HEK293 (cell line): ENCODE measurements at regions not wholly inside any gene's neighbourhood (a gene's known extent, or its start where the extent isn't known, plus 50 kb on each side); places are given as distances from the start of the nearest gene placed in this dataset.

Experiments used
- CTCF ChIA-PET: fragments of 350-600 bp; formaldehyde crosslinking; extraction: SDS; loops from one replicate; lab custom pipeline; 2021; ENCODE audit warnings: antibody characterized with exemption; lab: Yijun Ruan, JAX
- POLR2A ChIA-PET: fragments of 300-600 bp; formaldehyde crosslinking; extraction: SDS; loops from one replicate; lab custom pipeline; 2020; ENCODE audit warnings: antibody characterized with exemption, inconsistent platforms; lab: Yijun Ruan, JAX
- H3K27ac ChIP-seq: fragments of 200-500 bp; sonication (Bioruptor generic); 2 replicates; pipeline ENCODE4 v1.5.1; 2014; ENCODE audit warnings: low read depth, low read length, control low read depth, inconsistent platforms; ENCODE audit errors: extremely low read depth
- H3K36me3 ChIP-seq, 2 experiments: fragments of 200-500 bp in 1 of 2; sonication (Bioruptor generic) in 1 of 2; 1 replicate in 1 of 2; 2 replicates in 1 of 2; pipeline ENCODE4 v1.5.1; 2014 to 2017; ENCODE audit warnings: inconsistent platforms in 2 of 2, low read length in 2 of 2; ENCODE audit not compliant: control insufficient read depth in 2 of 2, insufficient read depth in 1 of 2
- H3K4me1 ChIP-seq: fragments of 200-500 bp; sonication (Bioruptor generic); 2 replicates; pipeline ENCODE4 v1.5.1; 2014; ENCODE audit warnings: mild to moderate bottlenecking, low read length, inconsistent platforms; ENCODE audit not compliant: control insufficient read depth, insufficient read depth
- H3K4me3 ChIP-seq: 2 replicates; pipeline ENCODE4 v1.5.1; 2011; ENCODE audit warnings: low read depth, mild to moderate bottlenecking, control low read depth, low read length, moderate library complexity
- H3K9me3 ChIP-seq: fragments of 200-500 bp; sonication (Bioruptor generic); 2 replicates; pipeline ENCODE4 v1.5.1; 2014; ENCODE audit warnings: low read depth, low read length, inconsistent platforms; ENCODE audit not compliant: control insufficient read depth, insufficient read depth
- SCRT2 ChIP-seq: fragments of 450-650 bp; formaldehyde crosslinking; IDR thresholded peaks from 2 replicates; pipeline ENCODE4 v1.5.1; 2016; ENCODE audit warnings: missing biosample characterization, missing genetic modification characterization
- ZFP3 ChIP-seq: fragments of 450-650 bp; formaldehyde crosslinking; IDR thresholded peaks from 2 replicates; pipeline ENCODE4 v1.5.1; 2016; ENCODE audit warnings: low read depth, missing biosample characterization, missing genetic modification characterization
- ZNF10 ChIP-seq: fragments of 450-650 bp; formaldehyde crosslinking; IDR thresholded peaks from 2 replicates; pipeline ENCODE4 v1.5.1; 2017; ENCODE audit warnings: missing biosample characterization, missing genetic modification characterization
- ZNF221 ChIP-seq: fragments of 450-650 bp; formaldehyde crosslinking; IDR thresholded peaks from 2 replicates; pipeline ENCODE4 v1.5.1; 2017; ENCODE audit warnings: missing biosample characterization, missing genetic modification characterization, borderline replicate concordance
- ZNF280D ChIP-seq: fragments of 450-650 bp; formaldehyde crosslinking; IDR thresholded peaks from 2 replicates; pipeline ENCODE4 v1.5.1; 2016; ENCODE audit warnings: missing biosample characterization, missing genetic modification characterization
- ZNF311 ChIP-seq: fragments of 450-650 bp; formaldehyde crosslinking; IDR thresholded peaks from 2 replicates; pipeline ENCODE4 v1.5.1; 2017; ENCODE audit warnings: missing biosample characterization, missing genetic modification characterization, borderline replicate concordance
- ZNF48 ChIP-seq: fragments of 450-650 bp; formaldehyde crosslinking; IDR thresholded peaks from 2 replicates; pipeline ENCODE4 v1.5.1; 2016; ENCODE audit warnings: missing biosample characterization, missing genetic modification characterization
- ZNF707 ChIP-seq: fragments of 450-650 bp; formaldehyde crosslinking; IDR thresholded peaks from 2 replicates; pipeline ENCODE4 v1.5.1; 2016; ENCODE audit warnings: missing biosample characterization, missing genetic modification characterization
- ZNF768 ChIP-seq: fragments of 450-650 bp; formaldehyde crosslinking; IDR thresholded peaks from 2 replicates; pipeline ENCODE4 v1.5.1; 2018; ENCODE audit warnings: missing biosample characterization, mild to moderate bottlenecking, missing genetic modification characterization
- ZNF776 ChIP-seq: fragments of 450-650 bp; formaldehyde crosslinking; IDR thresholded peaks from 2 replicates; pipeline ENCODE4 v1.5.0; 2017; ENCODE audit warnings: missing biosample characterization, missing genetic modification characterization, borderline replicate concordance
- TF ChIP-seq, protein P1 (sequence below): fragments of 450-650 bp; formaldehyde crosslinking; conservative IDR thresholded peaks from 2 replicates; pipeline ENCODE4 v1.5.1; 2016; ENCODE audit warnings: low read depth, missing biosample characterization, missing genetic modification characterization
- TF ChIP-seq, protein P2 (sequence below): fragments of 450-650 bp; formaldehyde crosslinking; IDR thresholded peaks from 2 replicates; pipeline ENCODE4 v1.5.1; 2016; ENCODE audit warnings: missing biosample characterization, missing genetic modification characterization
- TF ChIP-seq, protein P3 (sequence below): sonication (generic); formaldehyde crosslinking; IDR thresholded peaks from 2 replicates; pipeline ENCODE4 v1.8.1; 2022; ENCODE audit warnings: mild to moderate bottlenecking, moderate library complexity, missing genetic modification reagents

- no peak for TF ChIP-seq ZFP3 (tag by site-specific recombination)
- TF ChIP-seq ZNF10 (tag by site-specific recombination): 0 out of 2 replicates have a peak, but pooled peaks have one; percentile 52
- no peaks in the 10 kb centered on the region for H3K4me1 ChIP-seq
- no peaks in the 10 kb centered on the region for H3K36me3 ChIP-seq
- H3K27ac ChIP-seq: no peak overlapping the region
- POLR2A ChIA-PET: no interaction called here
- CTCF ChIA-PET: no interaction called here
- H3K4me3 ChIP-seq: no peak overlapping the region
- H3K9me3 ChIP-seq: no peaks in the 10 kb centered on the region
Observed at GRCh38 chr20:20802328-20802727, 89.9 kb upstream of the RALGAPA2 start.

DNA sequence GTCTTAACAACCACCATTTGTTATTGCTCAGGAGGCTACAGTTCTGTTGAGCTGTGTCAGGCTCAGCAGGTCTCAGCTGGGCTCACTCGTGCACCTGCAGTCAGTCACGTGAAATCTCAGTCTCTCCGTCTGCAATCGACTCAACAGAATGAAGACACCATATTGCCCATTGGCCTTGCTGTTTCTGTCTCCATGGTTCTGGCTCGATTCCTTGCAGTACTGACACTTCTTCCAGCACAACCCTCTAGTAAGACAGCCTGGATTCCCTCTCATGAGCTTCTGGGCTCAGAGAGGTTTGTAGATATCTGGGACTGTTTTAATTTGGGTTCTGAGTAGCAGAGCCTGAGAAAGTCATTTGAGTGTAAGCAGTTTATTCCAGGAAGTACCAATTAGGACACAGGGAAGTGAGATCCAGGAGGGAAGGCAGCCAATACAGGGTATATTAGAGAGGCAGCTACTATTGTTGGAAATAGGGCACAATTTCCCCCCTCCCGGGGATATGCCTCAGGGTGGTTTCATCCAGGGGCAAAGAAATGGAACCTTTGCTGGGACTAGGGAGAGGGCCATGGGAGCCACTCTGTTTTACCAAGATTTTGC, 87.4 kb upstream of the RALGAPA2 start:
- no peak overlapping the region for H3K4me3 ChIP-seq
- CTCF ChIA-PET: interaction anchor here (0.6 to 1.8 kb wide), 2 partner anchors 25 to 79 kb away, joined by 3 to 5 read pairs; no protein-coding TSS in a partner anchor
- TF ChIP-seq, protein P1, sequence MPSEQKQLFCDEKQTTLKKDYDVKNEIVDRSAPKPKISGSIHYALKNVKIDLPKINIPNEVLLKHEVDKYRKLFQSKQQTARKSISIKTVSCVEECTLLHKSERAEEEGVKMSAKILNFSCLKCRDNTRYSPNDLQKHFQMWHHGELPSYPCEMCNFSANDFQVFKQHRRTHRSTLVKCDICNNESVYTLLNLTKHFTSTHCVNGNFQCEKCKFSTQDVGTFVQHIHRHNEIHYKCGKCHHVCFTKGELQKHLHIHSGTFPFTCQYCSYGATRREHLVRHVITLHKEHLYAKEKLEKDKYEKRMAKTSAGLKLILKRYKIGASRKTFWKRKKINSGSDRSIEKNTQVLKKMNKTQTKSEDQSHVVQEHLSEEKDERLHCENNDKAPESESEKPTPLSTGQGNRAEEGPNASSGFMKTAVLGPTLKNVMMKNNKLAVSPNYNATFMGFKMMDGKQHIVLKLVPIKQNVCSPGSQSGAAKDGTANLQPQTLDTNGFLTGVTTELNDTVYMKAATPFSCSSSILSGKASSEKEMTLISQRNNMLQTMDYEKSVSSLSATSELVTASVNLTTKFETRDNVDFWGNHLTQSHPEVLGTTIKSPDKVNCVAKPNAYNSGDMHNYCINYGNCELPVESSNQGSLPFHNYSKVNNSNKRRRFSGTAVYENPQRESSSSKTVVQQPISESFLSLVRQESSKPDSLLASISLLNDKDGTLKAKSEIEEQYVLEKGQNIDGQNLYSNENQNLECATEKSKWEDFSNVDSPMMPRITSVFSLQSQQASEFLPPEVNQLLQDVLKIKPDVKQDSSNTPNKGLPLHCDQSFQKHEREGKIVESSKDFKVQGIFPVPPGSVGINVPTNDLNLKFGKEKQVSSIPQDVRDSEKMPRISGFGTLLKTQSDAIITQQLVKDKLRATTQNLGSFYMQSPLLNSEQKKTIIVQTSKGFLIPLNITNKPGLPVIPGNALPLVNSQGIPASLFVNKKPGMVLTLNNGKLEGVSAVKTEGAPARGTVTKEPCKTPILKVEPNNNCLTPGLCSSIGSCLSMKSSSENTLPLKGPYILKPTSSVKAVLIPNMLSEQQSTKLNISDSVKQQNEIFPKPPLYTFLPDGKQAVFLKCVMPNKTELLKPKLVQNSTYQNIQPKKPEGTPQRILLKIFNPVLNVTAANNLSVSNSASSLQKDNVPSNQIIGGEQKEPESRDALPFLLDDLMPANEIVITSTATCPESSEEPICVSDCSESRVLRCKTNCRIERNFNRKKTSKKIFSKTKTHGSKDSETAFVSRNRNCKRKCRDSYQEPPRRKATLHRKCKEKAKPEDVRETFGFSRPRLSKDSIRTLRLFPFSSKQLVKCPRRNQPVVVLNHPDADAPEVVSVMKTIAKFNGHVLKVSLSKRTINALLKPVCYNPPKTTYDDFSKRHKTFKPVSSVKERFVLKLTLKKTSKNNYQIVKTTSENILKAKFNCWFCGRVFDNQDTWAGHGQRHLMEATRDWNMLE (tag by site-specific recombination): no peak
- no peak for TF ChIP-seq ZNF776
- TF ChIP-seq, protein P2, sequence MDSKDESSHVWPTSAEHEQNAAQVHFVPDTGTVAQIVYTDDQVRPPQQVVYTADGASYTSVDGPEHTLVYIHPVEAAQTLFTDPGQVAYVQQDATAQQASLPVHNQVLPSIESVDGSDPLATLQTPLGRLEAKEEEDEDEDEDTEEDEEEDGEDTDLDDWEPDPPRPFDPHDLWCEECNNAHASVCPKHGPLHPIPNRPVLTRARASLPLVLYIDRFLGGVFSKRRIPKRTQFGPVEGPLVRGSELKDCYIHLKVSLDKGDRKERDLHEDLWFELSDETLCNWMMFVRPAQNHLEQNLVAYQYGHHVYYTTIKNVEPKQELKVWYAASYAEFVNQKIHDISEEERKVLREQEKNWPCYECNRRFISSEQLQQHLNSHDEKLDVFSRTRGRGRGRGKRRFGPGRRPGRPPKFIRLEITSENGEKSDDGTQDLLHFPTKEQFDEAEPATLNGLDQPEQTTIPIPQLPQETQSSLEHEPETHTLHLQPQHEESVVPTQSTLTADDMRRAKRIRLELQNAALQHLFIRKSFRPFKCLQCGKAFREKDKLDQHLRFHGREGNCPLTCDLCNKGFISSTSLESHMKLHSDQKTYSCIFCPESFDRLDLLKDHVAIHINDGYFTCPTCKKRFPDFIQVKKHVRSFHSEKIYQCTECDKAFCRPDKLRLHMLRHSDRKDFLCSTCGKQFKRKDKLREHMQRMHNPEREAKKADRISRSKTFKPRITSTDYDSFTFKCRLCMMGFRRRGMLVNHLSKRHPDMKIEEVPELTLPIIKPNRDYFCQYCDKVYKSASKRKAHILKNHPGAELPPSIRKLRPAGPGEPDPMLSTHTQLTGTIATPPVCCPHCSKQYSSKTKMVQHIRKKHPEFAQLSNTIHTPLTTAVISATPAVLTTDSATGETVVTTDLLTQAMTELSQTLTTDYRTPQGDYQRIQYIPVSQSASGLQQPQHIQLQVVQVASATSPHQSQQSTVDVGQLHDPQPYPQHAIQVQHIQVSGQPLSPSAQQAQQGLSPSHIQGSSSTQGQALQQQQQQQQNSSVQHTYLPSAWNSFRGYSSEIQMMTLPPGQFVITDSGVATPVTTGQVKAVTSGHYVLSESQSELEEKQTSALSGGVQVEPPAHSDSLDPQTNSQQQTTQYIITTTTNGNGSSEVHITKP (tag by site-specific recombination): peak; percentile 31; the same call in 1 of the 2 replicates
- no peak for TF ChIP-seq ZNF707 (tag by site-specific recombination)
- TF ChIP-seq SCRT2 (tag by site-specific recombination): no peak
- TF ChIP-seq, all 188 proteins: peak for 1
- Histone ChIP-seq H3K27ac (no peak overlapping the region), H3K4me1 (no peaks in the 10 kb centered on the region), H3K36me3 (no peaks in the 10 kb centered on the region), H3K9me3 (no peaks in the 10 kb centered on the region)
- POLR2A ChIA-PET: no interaction called here

DNA sequence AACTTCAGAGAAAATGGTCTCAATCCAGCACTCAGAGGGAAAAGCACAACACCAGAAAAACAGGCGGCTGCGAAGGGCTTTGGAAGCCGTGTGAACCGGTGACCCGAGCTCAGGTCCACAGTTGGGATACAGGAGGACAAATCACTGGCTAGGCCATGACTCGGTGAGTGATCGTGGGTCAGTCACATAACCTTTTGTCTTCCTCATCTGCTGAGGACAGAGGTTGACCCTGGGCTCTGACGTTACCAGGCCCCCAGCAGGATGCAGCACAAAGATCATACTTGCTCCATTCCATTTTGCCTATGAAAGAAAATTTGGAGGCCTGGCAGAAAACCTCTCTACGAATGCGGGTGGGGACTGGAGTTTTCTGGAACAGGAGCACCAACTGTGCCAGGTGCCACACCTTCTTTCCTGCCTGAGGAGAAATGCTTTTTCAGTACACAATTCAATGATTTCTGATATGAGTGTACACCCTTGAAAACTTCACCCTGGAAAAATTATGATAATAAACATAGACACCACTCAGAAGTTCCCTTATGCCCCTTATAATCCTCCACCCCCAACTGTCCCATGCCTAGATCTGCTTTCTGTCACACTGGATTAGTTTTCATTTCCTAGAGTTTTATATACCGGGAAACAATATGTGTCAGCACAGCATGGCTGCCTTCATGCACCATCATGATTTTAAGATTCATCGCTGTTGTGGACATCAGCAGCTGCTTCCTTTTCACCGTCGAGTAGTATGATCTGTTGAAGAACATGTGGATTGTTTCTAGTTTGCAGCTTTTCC, 85.3 kb upstream of the RALGAPA2 start:
- Histone ChIP-seq H3K4me3 (no peak overlapping the region), H3K36me3 (no peaks in the 10 kb centered on the region), H3K9me3 (no peaks in the 10 kb centered on the region), H3K4me1 (no peaks in the 10 kb centered on the region), H3K27ac (no peak overlapping the region)
- ChIA-PET POLR2A (no interaction called here), CTCF (interaction anchor here (0.6 to 1.8 kb wide), 2 partner anchors 27 to 693 kb away, joined by 3 to 5 read pairs; no protein-coding TSS in a partner anchor)
- TF ChIP-seq, protein P3, sequence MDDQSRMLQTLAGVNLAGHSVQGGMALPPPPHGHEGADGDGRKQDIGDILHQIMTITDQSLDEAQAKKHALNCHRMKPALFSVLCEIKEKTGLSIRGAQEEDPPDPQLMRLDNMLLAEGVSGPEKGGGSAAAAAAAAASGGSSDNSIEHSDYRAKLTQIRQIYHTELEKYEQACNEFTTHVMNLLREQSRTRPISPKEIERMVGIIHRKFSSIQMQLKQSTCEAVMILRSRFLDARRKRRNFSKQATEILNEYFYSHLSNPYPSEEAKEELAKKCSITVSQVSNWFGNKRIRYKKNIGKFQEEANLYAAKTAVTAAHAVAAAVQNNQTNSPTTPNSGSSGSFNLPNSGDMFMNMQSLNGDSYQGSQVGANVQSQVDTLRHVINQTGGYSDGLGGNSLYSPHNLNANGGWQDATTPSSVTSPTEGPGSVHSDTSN (CRISPR knock-in tag): no peak
- TF ChIP-seq ZNF48 (no peak), ZNF221 (no peak), ZNF280D (tag by site-specific recombination) (no peak), ZNF768 (tag by site-specific recombination) (no peak), ZNF311 (tag by site-specific recombination) (no peak)
